Karpas-422 (cell line): ENCODE measurements at regions not wholly inside any gene's neighbourhood (a gene's known extent, or its start where the extent isn't known, plus 50 kb on each side); places are given as distances from the start of the nearest gene placed in this dataset.

Source experiments
- DNase-seq: peaks from one replicate; pipeline ENCODE4 v3.0.0-alpha.2; 2015
- H2AFZ ChIP-seq: fragments of 200-600 bp; sonication (generic); 2 replicates; pipeline ENCODE4 v1.6.1; 2014; ENCODE audit warnings: antibody characterized with exemption, low read length, mixed read lengths
- H3K27ac ChIP-seq: fragments of 200-600 bp; sonication (generic); 2 replicates; pipeline ENCODE4 v1.5.1; 2014; ENCODE audit warnings: mild to moderate bottlenecking, low read length, moderate library complexity
- H3K27me3 ChIP-seq: fragments of 200-600 bp; sonication (generic); 2 replicates; pipeline ENCODE4 v1.6.1; 2014; ENCODE audit warnings: low read length, mixed read lengths
- H3K36me3 ChIP-seq: fragments of 200-600 bp; sonication (generic); 2 replicates; pipeline ENCODE4 v1.6.1; 2014; ENCODE audit warnings: low read length, mixed read lengths; ENCODE audit not compliant: insufficient read depth
- H3K4me1 ChIP-seq: fragments of 200-600 bp; sonication (generic); 2 replicates; pipeline ENCODE4 v1.6.1; 2014; ENCODE audit warnings: mild to moderate bottlenecking, low read length, mixed read lengths
- H3K4me2 ChIP-seq: fragments of 200-600 bp; sonication (generic); 2 replicates; pipeline ENCODE4 v1.6.1; 2014; ENCODE audit warnings: low read length, low read depth, mild to moderate bottlenecking; ENCODE audit not compliant: poor library complexity, severe bottlenecking
- H3K4me3 ChIP-seq: fragments of 200-600 bp; sonication (generic); 2 replicates; pipeline ENCODE4 v1.5.1; 2014; ENCODE audit warnings: mild to moderate bottlenecking, antibody characterized with exemption, low read length, mixed read lengths
- H3K79me2 ChIP-seq: fragments of 200-600 bp; sonication (generic); 2 replicates; pipeline ENCODE4 v1.6.1; 2014; ENCODE audit warnings: mild to moderate bottlenecking, low read length, mixed read lengths
- H3K9ac ChIP-seq: fragments of 200-600 bp; sonication (generic); 2 replicates; pipeline ENCODE4 v1.6.0; 2014; ENCODE audit warnings: low read length
- H3K9me2 ChIP-seq: fragments of 200-600 bp; sonication (generic), shearing (Covaris generic); replicated peaks from 2 replicates; pipeline ENCODE4 v1.6.0; 2014; ENCODE audit warnings: mild to moderate bottlenecking, low read length, moderate library complexity; ENCODE audit not compliant: insufficient read depth
- H3K9me3 ChIP-seq: fragments of 300-700, 200-600 bp; sonication (generic); 2 replicates; pipeline ENCODE4 v1.6.1; 2014; ENCODE audit warnings: low read length, mixed read lengths
- H4K20me1 ChIP-seq: fragments of 200-600 bp; sonication (generic); 2 replicates; pipeline ENCODE4 v1.6.1; 2014; ENCODE audit warnings: mild to moderate bottlenecking, antibody characterized with exemption, low read length, low read depth; ENCODE audit not compliant: insufficient read depth

GRCh38 chr2:105177008-105177407 is 64.5 kb upstream of the GPR45 start:
- Histone ChIP-seq H3K4me1 (no peaks in the 10 kb centered on the region), H3K27ac (no peak overlapping the region), H3K9ac (no peak overlapping the region), H3K9me2 (no peaks in the 10 kb centered on the region), H3K9me3 (no peaks in the 10 kb centered on the region), H3K4me3 (no peak overlapping the region), H3K36me3 (no peaks in the 10 kb centered on the region), H3K79me2 (no peaks in the 10 kb centered on the region), H4K20me1 (no peaks in the 10 kb centered on the region), H3K4me2 (no peak overlapping the region), H2AFZ (no peak overlapping the region), H3K27me3 (no peaks in the 10 kb centered on the region; the same call in 1 of the 2 replicates)
- no peak for DNase-seq

- H3K27ac ChIP-seq: no peak overlapping the region
- no peaks in the 10 kb centered on the region for H3K9me2 ChIP-seq
- H3K4me2 ChIP-seq: no peak overlapping the region
- H3K4me3 ChIP-seq: no peak overlapping the region
- H3K79me2 ChIP-seq: no peaks in the 10 kb centered on the region
- H3K27me3 ChIP-seq: no peaks in the 10 kb centered on the region; the same call in 1 of the 2 replicates
- H3K4me1 ChIP-seq: no peaks in the 10 kb centered on the region
- H3K36me3 ChIP-seq: no peaks in the 10 kb centered on the region
- H4K20me1 ChIP-seq: no peaks in the 10 kb centered on the region
- DNase-seq: no peak
- no peak overlapping the region for H3K9ac ChIP-seq
- no peak overlapping the region for H2AFZ ChIP-seq
- no peaks in the 10 kb centered on the region for H3K9me3 ChIP-seq
Measured at GRCh38 chr2:105177536-105178254, 63.8 kb upstream of the GPR45 start.

- H2AFZ ChIP-seq: no peak overlapping the region
- no peaks in the 10 kb centered on the region for H3K27me3 ChIP-seq
- no peak overlapping the region for H3K4me3 ChIP-seq
- no peaks in the 10 kb centered on the region for H3K79me2 ChIP-seq
- H3K4me2 ChIP-seq: no peak overlapping the region
- H3K27ac ChIP-seq: no peak overlapping the region
- no peak overlapping the region for H3K9ac ChIP-seq
- no peaks in the 10 kb centered on the region for H4K20me1 ChIP-seq
- no peaks in the 10 kb centered on the region for H3K9me3 ChIP-seq
- no peaks in the 10 kb centered on the region for H3K36me3 ChIP-seq
- no peaks in the 10 kb centered on the region for H3K9me2 ChIP-seq
- H3K4me1 ChIP-seq: no peaks in the 10 kb centered on the region
- peak; percentile 56 for DNase-seq
Measured at GRCh38 chr2:105179469-105180372, 61.8 kb upstream of the GPR45 start.

GRCh38 chr2:105180491-105180972 is 61.0 kb upstream of the GPR45 start:
- Histone ChIP-seq H3K27ac (no peak overlapping the region), H3K4me2 (no peak overlapping the region), H3K9ac (no peak overlapping the region), H2AFZ (no peak overlapping the region), H3K27me3 (no peaks in the 10 kb centered on the region), H3K9me3 (no peaks in the 10 kb centered on the region), H3K79me2 (no peaks in the 10 kb centered on the region), H3K4me1 (no peaks in the 10 kb centered on the region), H4K20me1 (no peaks in the 10 kb centered on the region), H3K4me3 (no peak overlapping the region), H3K9me2 (no peaks in the 10 kb centered on the region), H3K36me3 (no peaks in the 10 kb centered on the region)
- no peak for DNase-seq

GRCh38 chr2:105181282-105181681 is 60.3 kb upstream of the GPR45 start:
- Histone ChIP-seq H3K4me3 (no peak overlapping the region), H3K4me1 (no peaks in the 10 kb centered on the region), H4K20me1 (no peaks in the 10 kb centered on the region), H3K27me3 (no peaks in the 10 kb centered on the region), H3K4me2 (no peak overlapping the region), H3K9me2 (no peaks in the 10 kb centered on the region), H3K36me3 (no peaks in the 10 kb centered on the region), H3K79me2 (no peaks in the 10 kb centered on the region), H3K9ac (no peak overlapping the region), H3K27ac (no peak overlapping the region), H3K9me3 (no peaks in the 10 kb centered on the region), H2AFZ (no peak overlapping the region)
- DNase-seq: no peak

- Histone ChIP-seq H3K79me2 (no peaks in the 10 kb centered on the region), H3K9me3 (no peaks in the 10 kb centered on the region), H2AFZ (no peak overlapping the region), H4K20me1 (no peaks in the 10 kb centered on the region), H3K27ac (no peak overlapping the region), H3K27me3 (no peaks in the 10 kb centered on the region), H3K9ac (no peak overlapping the region), H3K4me2 (no peak overlapping the region), H3K9me2 (no peaks in the 10 kb centered on the region), H3K4me3 (no peak overlapping the region), H3K4me1 (no peaks in the 10 kb centered on the region), H3K36me3 (no peaks in the 10 kb centered on the region)
- DNase-seq: no peak
Measured at GRCh38 chr2:105183555-105184323, 57.8 kb upstream of the GPR45 start.

GRCh38 chr2:105184420-105184819 is 57.1 kb upstream of the GPR45 start:
- Histone ChIP-seq H3K9ac (no peak overlapping the region), H3K9me3 (no peaks in the 10 kb centered on the region), H4K20me1 (no peaks in the 10 kb centered on the region), H3K4me1 (no peaks in the 10 kb centered on the region), H3K27ac (no peak overlapping the region), H2AFZ (no peak overlapping the region), H3K79me2 (no peaks in the 10 kb centered on the region), H3K4me3 (no peak overlapping the region), H3K36me3 (no peaks in the 10 kb centered on the region), H3K9me2 (no peaks in the 10 kb centered on the region), H3K4me2 (no peak overlapping the region), H3K27me3 (no peaks in the 10 kb centered on the region)
- DNase-seq: no peak
